ENCODE measurements at regions not wholly inside any gene's neighbourhood (a gene's known extent, or its start where the extent isn't known, plus 50 kb on each side); places are given as distances from the start of the nearest gene placed in this dataset.

- Histone ChIP-seq H3K56ac (ENCODE audit: extremely low read depth, insufficient read depth, low read length) (no peak overlapping the region), H2BK15ac (ENCODE audit: low read depth, low read length) (no peak overlapping the region), H3K23ac (ENCODE audit: low read depth, low read length) (no peak overlapping the region), H3K36me3 (ENCODE audit: control insufficient read depth, insufficient read depth, low read length) (no peaks in the 10 kb centered on the region), H2BK20ac (ENCODE audit: low read depth, low read length) (no peak overlapping the region), H2AK9ac (replicated peaks; ENCODE audit: low read depth, low read length, poor library complexity) (no peak overlapping the region), H3K9ac (ENCODE audit: low read depth, low read length) (no peak overlapping the region), H3K4me2 (ENCODE audit: low read depth, low read length) (no peak overlapping the region), H3K79me1 (ENCODE audit: low read depth in 1 of 2, low read length in 2 of 2) (no peaks in the 10 kb centered on the region), H3K9me1 (ENCODE audit: insufficient read depth, low read length) (no peaks in the 10 kb centered on the region), H4K5ac (ENCODE audit: low read depth, low read length) (no peak overlapping the region), H2BK120ac (ENCODE audit: low read depth, low read length) (no peak overlapping the region), H3K27me3 (ENCODE audit: control insufficient read depth, insufficient read depth, low read length) (peaks cover 2% of the 10 kb centered on the region; the same call in 1 of the 2 replicates), H2AK5ac (ENCODE audit: low read depth, low read length) (no peak overlapping the region), H2BK5ac (ENCODE audit: low read depth, low read length, poor library complexity, severe bottlenecking) (no peak overlapping the region), H3K4ac (ENCODE audit: low read depth, low read length) (no peak overlapping the region), H3K9me3 (ENCODE audit: control insufficient read depth, insufficient read depth, low read length) (no peaks in the 10 kb centered on the region), H3K27ac (ENCODE audit: insufficient read depth, low read length) (no peak overlapping the region), H4K91ac (ENCODE audit: insufficient read depth, low read depth, low read length) (no peak overlapping the region), H3K4me1 (ENCODE audit: control insufficient read depth, insufficient read depth, low read length) (no peaks in the 10 kb centered on the region), H3K18ac (ENCODE audit: low read depth, low read length) (no peak overlapping the region), H3K14ac (replicated peaks; ENCODE audit: low read depth, low read length) (no peak overlapping the region), H3K4me3 (ENCODE audit: insufficient read depth, low read depth, low read length) (no peak overlapping the region), H4K8ac (ENCODE audit: low read depth in 2 of 2, low read length in 2 of 2) (no peak overlapping the region), H4K20me1 (ENCODE audit: insufficient read depth, low read length) (no peaks in the 10 kb centered on the region), H2AFZ (replicated peaks; ENCODE audit: low read length, poor library complexity) (no peak overlapping the region)
- ATAC-seq (ENCODE audit: low read depth) = no peak
- in situ Hi-C loops (cut with MboI; ENCODE audit: low sequenced_read_pairs) = no loop called here
- DNase-seq = no peak
- TF ChIP-seq CHD1 (IDR thresholded peaks at IDR 0.05; ENCODE audit: low read depth, low read length) (no peak), USF2 (IDR thresholded peaks at IDR 0.05; ENCODE audit: low read depth, low read length) (no peak), ELK1 (IDR thresholded peaks at IDR 0.05; ENCODE audit: borderline replicate concordance, low read depth, low read length) (no peak), CEBPB (IDR thresholded peaks at IDR 0.05; ENCODE audit: low read depth, low read length) (no peak), POLR2A (IDR thresholded peaks at IDR 0.05; ENCODE audit: low read depth, low read length) (no peak), CTCF (conservative IDR thresholded peaks at IDR 0.05; ENCODE audit: low read depth, low read length) (no peak), MXI1 (IDR thresholded peaks at IDR 0.05; ENCODE audit: borderline replicate concordance, low read depth, low read length) (no peak), MAFK (IDR thresholded peaks at IDR 0.05; ENCODE audit: low read depth, low read length) (no peak), RAD21 (IDR thresholded peaks at IDR 0.05; ENCODE audit: low read length) (no peak), FOS (IDR thresholded peaks at IDR 0.05; ENCODE audit: low read depth, low read length) (no peak), BHLHE40 (IDR thresholded peaks at IDR 0.05; ENCODE audit: low read depth, low read length) (no peak), SMC3 (IDR thresholded peaks at IDR 0.05; ENCODE audit: low read depth, low read length) (no peak), RCOR1 (IDR thresholded peaks at IDR 0.05; ENCODE audit: insufficient replicate concordance, low read length) (no peak), MAZ (IDR thresholded peaks at IDR 0.05; ENCODE audit: borderline replicate concordance, low read depth, low read length) (no peak), RFX5 (IDR thresholded peaks at IDR 0.05; ENCODE audit: low read depth, low read length) (no peak), NFE2L2 (IDR thresholded peaks at IDR 0.05; ENCODE audit: low read depth, low read length) (no peak)
- no TSS peak for BruUV-seq (replicated peaks)
- dilution Hi-C loops (cut with HindIII; ENCODE audit: low sequenced_read_pairs, unreplicated experiment) = no loop called here
- WGBS, 2 experiments (ENCODE audit: extremely low coverage in 2 of 2, insufficient read length in 1 of 2) = no CpG with 5 or more reads among the region's 3 CpGs
- POLR2A ChIA-PET (ENCODE audit: unreplicated experiment) = no interaction called here
- intact Hi-C loops (cut with micrococcal nuclease) = no loop called here
- CTCF ChIA-PET = interaction anchor here (1.5 kb wide), 1 partner anchor 17 kb away, joined by 6 read pairs; no protein-coding TSS in a partner anchor
These were observed 50.2 kb upstream of the CSF3R start for GRCh38 chr1:36532810-36533401.

Data from IMR-90 (cell line).